IMR-90 (cell line): ENCODE measurements at regions not wholly inside any gene's neighbourhood (a gene's known extent, or its start where the extent isn't known, plus 50 kb on each side); places are given as distances from the start of the nearest gene placed in this dataset.

ENCODE experiments used
- ATAC-seq: fragments of 200-7000 bp; cut with Tn5 transposase; 2 replicates; pipeline ENCODE4 v1.9.1; 2020; ENCODE audit warnings: low read depth, mild to moderate bottlenecking, moderate library complexity
- BruUV-seq: library from RNA; stranded (reverse); fragments of 400-500 nt; replicated peaks from 2 replicates; lab custom pipeline; 2021; lab: Mats Ljungman, UMichigan
- CTCF ChIA-PET: fragments of 300-600 bp; formaldehyde crosslinking; extraction: SDS; loops from one replicate; lab custom pipeline; 2021; ENCODE audit warnings: antibody characterized with exemption; lab: Yijun Ruan, JAX
- POLR2A ChIA-PET: fragments of 300-600 bp; sonication (Branson Sonifier 250); formaldehyde crosslinking; loops from one replicate; lab custom pipeline; 2022; ENCODE audit warnings: antibody characterized with exemption; ENCODE audit not compliant: unreplicated experiment; lab: Charles Lee
- DNase-seq: peaks from one replicate; pipeline ENCODE4 v3.0.0; 2013
- H2AFZ ChIP-seq: replicated peaks from 2 replicates; pipeline ENCODE3; 2013; ENCODE audit warnings: low read length, mild to moderate bottlenecking; ENCODE audit not compliant: poor library complexity
- H2AK5ac ChIP-seq: 2 replicates; pipeline ENCODE4 v1.6.1; 2013; ENCODE audit warnings: low read depth, low read length, inconsistent platforms
- H2AK9ac ChIP-seq: replicated peaks from 2 replicates; pipeline ENCODE3; 2013; ENCODE audit warnings: mild to moderate bottlenecking, low read depth, low read length, moderate library complexity; ENCODE audit not compliant: poor library complexity
- H2BK120ac ChIP-seq: 2 replicates; pipeline ENCODE4 v1.6.1; 2013; ENCODE audit warnings: low read depth, low read length, inconsistent platforms
- H2BK15ac ChIP-seq: 3 replicates; pipeline ENCODE4 v1.6.1; 2013; ENCODE audit warnings: low read depth, low read length, inconsistent platforms
- H2BK20ac ChIP-seq: 2 replicates; pipeline ENCODE4 v1.6.1; 2013; ENCODE audit warnings: low read depth, mild to moderate bottlenecking, inconsistent platforms, low read length, moderate library complexity
- H2BK5ac ChIP-seq: 2 replicates; pipeline ENCODE4 v1.6.1; 2013; ENCODE audit warnings: mild to moderate bottlenecking, low read depth, low read length, inconsistent platforms; ENCODE audit not compliant: poor library complexity, severe bottlenecking
- H3K14ac ChIP-seq: replicated peaks from 2 replicates; pipeline ENCODE4 v1.6.1; 2013; ENCODE audit warnings: low read depth, low read length, inconsistent platforms
- H3K18ac ChIP-seq: 2 replicates; pipeline ENCODE4 v1.6.1; 2013; ENCODE audit warnings: low read depth, low read length, control low read depth
- H3K23ac ChIP-seq: 2 replicates; pipeline ENCODE4 v1.6.1; 2013; ENCODE audit warnings: low read depth, low read length, inconsistent platforms
- H3K27ac ChIP-seq: 2 replicates; pipeline ENCODE4 v1.5.1; 2013; ENCODE audit warnings: mild to moderate bottlenecking, control low read depth, low read length; ENCODE audit not compliant: insufficient read depth
- H3K27me3 ChIP-seq: 2 replicates; pipeline ENCODE4 v1.6.1; 2013; ENCODE audit warnings: low read length; ENCODE audit not compliant: control insufficient read depth, insufficient read depth
- H3K36me3 ChIP-seq: 2 replicates; pipeline ENCODE4 v1.6.1; 2013; ENCODE audit warnings: low read length, mixed read lengths; ENCODE audit not compliant: control insufficient read depth, insufficient read depth
- H3K4ac ChIP-seq: 2 replicates; pipeline ENCODE4 v1.6.1; 2013; ENCODE audit warnings: low read depth, low read length, inconsistent platforms
- H3K4me1 ChIP-seq: 2 replicates; pipeline ENCODE4 v1.6.1; 2013; ENCODE audit warnings: low read length, mixed read lengths; ENCODE audit not compliant: control insufficient read depth, insufficient read depth
- H3K4me2 ChIP-seq: 2 replicates; pipeline ENCODE4 v1.6.1; 2013; ENCODE audit warnings: low read depth, mild to moderate bottlenecking, control low read depth, low read length, moderate library complexity
- H3K4me3 ChIP-seq: 2 replicates; pipeline ENCODE4 v1.5.1; 2013; ENCODE audit warnings: low read depth, mild to moderate bottlenecking, control low read depth, low read length, moderate library complexity; ENCODE audit not compliant: insufficient read depth
- H3K56ac ChIP-seq: 2 replicates; pipeline ENCODE4 v1.6.1; 2013; ENCODE audit warnings: low read length, inconsistent platforms; ENCODE audit not compliant: insufficient read depth; ENCODE audit errors: extremely low read depth
- H3K79me1 ChIP-seq, 2 experiments: 2 replicates each; pipeline ENCODE4 v1.6.1; 2013; ENCODE audit warnings: low read length in 2 of 2, inconsistent platforms in 1 of 2, low read depth in 1 of 2
- H3K9ac ChIP-seq: 2 replicates; pipeline ENCODE4 v1.6.1; 2013; ENCODE audit warnings: low read depth, low read length, control low read depth
- H3K9me1 ChIP-seq: 2 replicates; pipeline ENCODE4 v1.6.1; 2013; ENCODE audit warnings: low read length, inconsistent platforms; ENCODE audit not compliant: insufficient read depth
- H3K9me3 ChIP-seq: 2 replicates; pipeline ENCODE4 v1.6.1; 2013; ENCODE audit warnings: low read length; ENCODE audit not compliant: control insufficient read depth, insufficient read depth
- H4K20me1 ChIP-seq: 2 replicates; pipeline ENCODE4 v1.6.1; 2013; ENCODE audit warnings: low read length, inconsistent platforms; ENCODE audit not compliant: insufficient read depth
- H4K5ac ChIP-seq: 2 replicates; pipeline ENCODE4 v1.6.1; 2013; ENCODE audit warnings: mild to moderate bottlenecking, low read depth, low read length, control low read depth
- H4K8ac ChIP-seq, 2 experiments: 2 replicates each; pipeline ENCODE4 v1.6.1; 2013; ENCODE audit warnings: low read depth in 2 of 2, low read length in 2 of 2, control low read depth in 1 of 2, inconsistent platforms in 1 of 2
- H4K91ac ChIP-seq: 2 replicates; pipeline ENCODE4 v1.6.1; 2013; ENCODE audit warnings: low read depth, low read length, inconsistent platforms; ENCODE audit not compliant: insufficient read depth
- CHD1 ChIP-seq: IDR thresholded peaks from 2 replicates; pipeline ENCODE4 v1.6.1; 2012; ENCODE audit warnings: low read depth, low read length, improper control_type of control experiment
- MXI1 ChIP-seq: IDR thresholded peaks from 2 replicates; pipeline ENCODE4 v1.6.1; 2012; ENCODE audit warnings: low read depth, mild to moderate bottlenecking, low read length, moderate library complexity, borderline replicate concordance
- NFE2L2 ChIP-seq: fragments of 150-350 bp; IDR thresholded peaks from 2 replicates; pipeline ENCODE4 v1.6.1; 2016; ENCODE audit warnings: low read depth, mild to moderate bottlenecking, low read length
- WGBS, 2 experiments: methylation state at CpG; one replicate each; pipeline versions ENCODE4 v1.1.5 to v1.1.7; 2013; ENCODE audit warnings: missing lambda C conversion rate in 2 of 2; ENCODE audit not compliant: insufficient read length in 1 of 2; ENCODE audit errors: extremely low coverage in 2 of 2; 5-methylcytosine and 5-hydroxymethylcytosine counted together
- dilution Hi-C: fragments of 300-500 bp; cut with HindIII; formaldehyde crosslinking; loops from one replicate; pipeline ENCODE4 v1.14.3; 2018; ENCODE audit warnings: low sequenced_read_pairs; ENCODE audit not compliant: unreplicated experiment
- in situ Hi-C: fragments of 300-500 bp; cut with MboI; formaldehyde crosslinking; loops from 3 replicates; pipeline ENCODE4 v1.14.3; 2019; ENCODE audit warnings: low sequenced_read_pairs, inconsistent platforms, mixed read lengths
- intact Hi-C: fragments of 100-400 bp; cut with micrococcal nuclease; formaldehyde crosslinking; loops from 2 replicates; pipeline ENCODE4 v1.10.0; 2022
- TF ChIP-seq, protein P1 (sequence below): fragments of 150-350 bp; IDR thresholded peaks from 2 replicates; pipeline ENCODE4 v1.6.1; 2016; ENCODE audit warnings: low read depth, mild to moderate bottlenecking, low read length, moderate library complexity, borderline replicate concordance
- TF ChIP-seq, protein P2 (sequence below): conservative IDR thresholded peaks from 2 replicates; pipeline ENCODE4 v1.5.1; 2012; ENCODE audit warnings: mild to moderate bottlenecking, low read depth, low read length, improper control_type of control experiment

DNA sequence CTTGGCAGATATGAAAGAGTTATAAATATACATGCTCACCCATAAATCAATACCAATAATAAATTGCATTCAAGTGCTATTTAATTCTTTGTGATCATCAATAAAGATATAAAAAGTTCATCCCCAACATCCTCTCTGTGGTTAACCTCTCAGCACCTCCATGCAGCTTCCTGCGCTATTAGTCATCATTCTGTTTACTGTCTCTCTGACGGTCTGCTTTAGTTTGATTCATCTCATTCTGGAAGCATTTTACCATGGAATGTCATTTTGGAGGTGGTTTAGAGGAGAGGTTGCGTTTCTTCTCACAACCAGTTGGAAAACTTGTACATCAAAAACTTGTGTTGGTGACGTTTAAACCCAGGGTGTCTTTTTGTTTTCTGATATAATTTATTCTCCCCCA, 486.6 kb downstream of the BRINP1 start:
- no peaks in the 10 kb centered on the region for H4K20me1 ChIP-seq
- no peak overlapping the region for H4K8ac ChIP-seq
- DNase-seq, result no peak
- H3K9me1 ChIP-seq, result no peaks in the 10 kb centered on the region
- no peaks in the 10 kb centered on the region for H3K27me3 ChIP-seq
- WGBS, 2 experiments, result no CpG with 5 or more reads among the region's 4 CpGs
- no peaks in the 10 kb centered on the region for H3K79me1 ChIP-seq
- no peak overlapping the region for H2AK9ac ChIP-seq
- ChIA-PET POLR2A (no interaction called here), CTCF (no interaction called here)
- peaks cover 5% of the 10 kb centered on the region; the same call in 1 of the 2 replicates for H3K9me3 ChIP-seq
- ATAC-seq, result no peak
- H3K14ac ChIP-seq, result no peak overlapping the region
- H2BK20ac ChIP-seq, result no peak overlapping the region
- H4K91ac ChIP-seq, result no peak overlapping the region
- H3K36me3 ChIP-seq, result no peaks in the 10 kb centered on the region
- no peak overlapping the region for H3K9ac ChIP-seq
- H3K4me2 ChIP-seq, result no peak overlapping the region
- intact Hi-C loops, result no loop called here
- dilution Hi-C loops, result no loop called here
- no peak overlapping the region for H4K5ac ChIP-seq
- H3K4me3 ChIP-seq, result no peak overlapping the region
- no peak overlapping the region for H2AK5ac ChIP-seq
- no peak overlapping the region for H3K56ac ChIP-seq
- H2BK120ac ChIP-seq, result no peak overlapping the region
- H2AFZ ChIP-seq, result no peak overlapping the region
- no peak overlapping the region for H3K23ac ChIP-seq
- no peak overlapping the region for H3K27ac ChIP-seq
- no peak overlapping the region for H2BK15ac ChIP-seq
- TF ChIP-seq, protein P1, sequence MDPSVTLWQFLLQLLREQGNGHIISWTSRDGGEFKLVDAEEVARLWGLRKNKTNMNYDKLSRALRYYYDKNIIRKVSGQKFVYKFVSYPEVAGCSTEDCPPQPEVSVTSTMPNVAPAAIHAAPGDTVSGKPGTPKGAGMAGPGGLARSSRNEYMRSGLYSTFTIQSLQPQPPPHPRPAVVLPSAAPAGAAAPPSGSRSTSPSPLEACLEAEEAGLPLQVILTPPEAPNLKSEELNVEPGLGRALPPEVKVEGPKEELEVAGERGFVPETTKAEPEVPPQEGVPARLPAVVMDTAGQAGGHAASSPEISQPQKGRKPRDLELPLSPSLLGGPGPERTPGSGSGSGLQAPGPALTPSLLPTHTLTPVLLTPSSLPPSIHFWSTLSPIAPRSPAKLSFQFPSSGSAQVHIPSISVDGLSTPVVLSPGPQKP, result no peak
- TF ChIP-seq, protein P2, sequence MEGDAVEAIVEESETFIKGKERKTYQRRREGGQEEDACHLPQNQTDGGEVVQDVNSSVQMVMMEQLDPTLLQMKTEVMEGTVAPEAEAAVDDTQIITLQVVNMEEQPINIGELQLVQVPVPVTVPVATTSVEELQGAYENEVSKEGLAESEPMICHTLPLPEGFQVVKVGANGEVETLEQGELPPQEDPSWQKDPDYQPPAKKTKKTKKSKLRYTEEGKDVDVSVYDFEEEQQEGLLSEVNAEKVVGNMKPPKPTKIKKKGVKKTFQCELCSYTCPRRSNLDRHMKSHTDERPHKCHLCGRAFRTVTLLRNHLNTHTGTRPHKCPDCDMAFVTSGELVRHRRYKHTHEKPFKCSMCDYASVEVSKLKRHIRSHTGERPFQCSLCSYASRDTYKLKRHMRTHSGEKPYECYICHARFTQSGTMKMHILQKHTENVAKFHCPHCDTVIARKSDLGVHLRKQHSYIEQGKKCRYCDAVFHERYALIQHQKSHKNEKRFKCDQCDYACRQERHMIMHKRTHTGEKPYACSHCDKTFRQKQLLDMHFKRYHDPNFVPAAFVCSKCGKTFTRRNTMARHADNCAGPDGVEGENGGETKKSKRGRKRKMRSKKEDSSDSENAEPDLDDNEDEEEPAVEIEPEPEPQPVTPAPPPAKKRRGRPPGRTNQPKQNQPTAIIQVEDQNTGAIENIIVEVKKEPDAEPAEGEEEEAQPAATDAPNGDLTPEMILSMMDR, result no peak
- TF ChIP-seq CHD1 (no peak), NFE2L2 (no peak), MXI1 (no peak)
- BruUV-seq, result no TSS peak
- H3K18ac ChIP-seq, result no peak overlapping the region
- H3K4me1 ChIP-seq, result no peaks in the 10 kb centered on the region
- no peak overlapping the region for H2BK5ac ChIP-seq
- H3K4ac ChIP-seq, result no peak overlapping the region
- in situ Hi-C loops, result no loop called here
